ENCODE measurements at regions not wholly inside any gene's neighbourhood (a gene's known extent, or its start where the extent isn't known, plus 50 kb on each side); places are given as distances from the start of the nearest gene placed in this dataset.
A peak's percentile ranks its signal among the peaks of the same experiment; 100 is the strongest.

GRCh38 chr6:1257778-1258177 lies 54.1 kb upstream of the FOXQ1 start:
- DNase-seq = no peak

GRCh38 chr6:1256435-1257008 lies 55.4 kb upstream of the FOXQ1 start:
- no peak for DNase-seq

GRCh38 chr6:1255636-1256365 lies 56.1 kb upstream of the FOXQ1 start:
- DNase-seq = no peak

GRCh38 chr6:1254326-1254725 lies 57.6 kb upstream of the FOXQ1 start:
- no peak for DNase-seq

- DNase-seq = no peak
Observed at GRCh38 chr6:1253816-1254215, 58.1 kb upstream of the FOXQ1 start.

- no peak for DNase-seq
Observed at GRCh38 chr6:1251198-1252155, 60.4 kb upstream of the FOXQ1 start.

GRCh38 chr6:1250489-1251197 lies 61.3 kb upstream of the FOXQ1 start:
- no peak for DNase-seq

GRCh38 chr6:1247894-1248293 lies 64.0 kb upstream of the FOXQ1 start:
- no peak for DNase-seq

GRCh38 chr6:1247056-1247455 lies 64.8 kb upstream of the FOXQ1 start:
- DNase-seq = no peak

GRCh38 chr6:1244941-1245340 lies 67.0 kb upstream of the FOXQ1 start:
- DNase-seq = peak; percentile 14

- DNase-seq = no peak
Observed at GRCh38 chr6:1244278-1244677, 67.6 kb upstream of the FOXQ1 start.

- no peak for DNase-seq
Observed at GRCh38 chr6:1242446-1242845, 69.5 kb upstream of the FOXQ1 start.

GRCh38 chr6:1242021-1242420 lies 69.9 kb upstream of the FOXQ1 start:
- no peak for DNase-seq

- no peak for DNase-seq
Observed at GRCh38 chr6:1240766-1241318, 71.1 kb upstream of the FOXQ1 start.

- DNase-seq = no peak
Observed at GRCh38 chr6:1239805-1240204, 72.1 kb upstream of the FOXQ1 start.

- DNase-seq = no peak
Observed at GRCh38 chr6:1238040-1238439, 73.9 kb upstream of the FOXQ1 start.

- no peak for DNase-seq
Observed at GRCh38 chr6:1237636-1238035, 74.3 kb upstream of the FOXQ1 start.

GRCh38 chr6:1235825-1236224 lies 76.1 kb upstream of the FOXQ1 start:
- no peak for DNase-seq

GRCh38 chr6:1233924-1234323 lies 78.0 kb upstream of the FOXQ1 start:
- DNase-seq = no peak

GRCh38 chr6:1232578-1232977 lies 79.3 kb upstream of the FOXQ1 start:
- DNase-seq = no peak

GRCh38 chr6:1231941-1232340 lies 80.0 kb upstream of the FOXQ1 start:
- no peak for DNase-seq

- DNase-seq = no peak
Observed at GRCh38 chr6:1230689-1231605, 81.0 kb upstream of the FOXQ1 start.

Measured in NCI-H1105 (cell line).